GM12864 (cell line): ENCODE measurements at regions not wholly inside any gene's neighbourhood (a gene's known extent, or its start where the extent isn't known, plus 50 kb on each side); places are given as distances from the start of the nearest gene placed in this dataset.

Experiments used
- DNase-seq: peaks from one replicate; pipeline ENCODE4 v3.0.0-alpha.2; 2011; ENCODE audit warnings: low read depth
- H3K4me3 ChIP-seq: 2 replicates; pipeline ENCODE4 v1.5.1; 2011; ENCODE audit warnings: mild to moderate bottlenecking, low read depth, low read length, control low read depth
- CTCF ChIP-seq: IDR thresholded peaks from 2 replicates; pipeline ENCODE4 v1.5.1; 2011; ENCODE audit warnings: low read depth, mild to moderate bottlenecking, moderate library complexity, low read length, control low read depth, inconsistent platforms; ENCODE audit errors: missing control alignments

- H3K4me3 ChIP-seq, result no peak overlapping the region
- DNase-seq, result no peak
- no peak for TF ChIP-seq CTCF
Observed at GRCh38 chr6:56318851-56319250, 71.5 kb upstream of the COL21A1 start.

- peak; percentile 7 for DNase-seq
Observed at GRCh38 chr6:56314683-56315523, 67.5 kb upstream of the COL21A1 start.

GRCh38 chr6:56311533-56312448, 64.4 kb upstream of the COL21A1 start:
- DNase-seq, result no peak
- TF ChIP-seq CTCF, result no peak

More at GRCh38 chr6:56314683-56315523, 67.5 kb upstream of the COL21A1 start:
- peak; percentile 77 for TF ChIP-seq CTCF
- no peak overlapping the region for H3K4me3 ChIP-seq

GRCh38 chr6:56311061-56311460, 63.7 kb upstream of the COL21A1 start:
- no peak overlapping the region for H3K4me3 ChIP-seq
- TF ChIP-seq CTCF, result no peak
- DNase-seq, result no peak

More at GRCh38 chr6:56311533-56312448, 64.4 kb upstream of the COL21A1 start:
- H3K4me3 ChIP-seq, result no peak overlapping the region

- DNase-seq, result no peak
- H3K4me3 ChIP-seq, result no peak overlapping the region
- TF ChIP-seq CTCF, result no peak
Observed at GRCh38 chr6:56310241-56310640, 62.9 kb upstream of the COL21A1 start.

GRCh38 chr6:56299916-56300315, 52.5 kb upstream of the COL21A1 start:
- no peak for TF ChIP-seq CTCF
- no peak overlapping the region for H3K4me3 ChIP-seq
- no peak for DNase-seq
